DND-41 (cell line): ENCODE measurements at regions not wholly inside any gene's neighbourhood (a gene's known extent, or its start where the extent isn't known, plus 50 kb on each side); places are given as distances from the start of the nearest gene placed in this dataset.

Experiments
- EZH2 ChIP-seq: IDR thresholded peaks from 3 replicates; pipeline ENCODE4 v1.6.1; 2012; ENCODE audit warnings: borderline replicate concordance, low read depth, mild to moderate bottlenecking, moderate library complexity, low read length, inconsistent platforms; ENCODE audit not compliant: severe bottlenecking
- TF ChIP-seq, protein P1 (sequence below): IDR thresholded peaks from 2 replicates; pipeline ENCODE4 v1.5.1; 2012; ENCODE audit warnings: borderline replicate concordance, low read length, moderate library complexity, mild to moderate bottlenecking; ENCODE audit not compliant: poor library complexity, severe bottlenecking; ENCODE audit errors: extremely low read depth

DNA sequence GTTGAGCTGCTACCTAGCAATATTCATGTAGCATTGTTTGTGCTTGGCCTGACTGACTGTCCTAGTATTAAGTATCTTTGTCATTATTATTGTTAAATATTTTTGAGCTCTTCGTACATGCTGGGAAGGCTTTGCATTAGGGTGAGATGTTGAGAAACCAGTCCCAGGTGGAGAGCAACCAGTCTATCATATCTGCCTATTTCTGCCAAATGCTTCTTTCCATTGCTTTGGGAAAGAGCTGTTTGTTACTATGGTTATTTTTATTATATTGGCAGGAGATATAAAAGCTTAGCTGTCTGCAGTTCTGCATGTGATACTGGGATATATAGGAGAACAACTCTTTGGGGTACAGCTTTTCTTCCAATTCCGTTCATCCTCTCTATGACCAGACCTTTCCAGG is 85.1 kb downstream of the CLDN17 start:
- TF ChIP-seq, protein P1, sequence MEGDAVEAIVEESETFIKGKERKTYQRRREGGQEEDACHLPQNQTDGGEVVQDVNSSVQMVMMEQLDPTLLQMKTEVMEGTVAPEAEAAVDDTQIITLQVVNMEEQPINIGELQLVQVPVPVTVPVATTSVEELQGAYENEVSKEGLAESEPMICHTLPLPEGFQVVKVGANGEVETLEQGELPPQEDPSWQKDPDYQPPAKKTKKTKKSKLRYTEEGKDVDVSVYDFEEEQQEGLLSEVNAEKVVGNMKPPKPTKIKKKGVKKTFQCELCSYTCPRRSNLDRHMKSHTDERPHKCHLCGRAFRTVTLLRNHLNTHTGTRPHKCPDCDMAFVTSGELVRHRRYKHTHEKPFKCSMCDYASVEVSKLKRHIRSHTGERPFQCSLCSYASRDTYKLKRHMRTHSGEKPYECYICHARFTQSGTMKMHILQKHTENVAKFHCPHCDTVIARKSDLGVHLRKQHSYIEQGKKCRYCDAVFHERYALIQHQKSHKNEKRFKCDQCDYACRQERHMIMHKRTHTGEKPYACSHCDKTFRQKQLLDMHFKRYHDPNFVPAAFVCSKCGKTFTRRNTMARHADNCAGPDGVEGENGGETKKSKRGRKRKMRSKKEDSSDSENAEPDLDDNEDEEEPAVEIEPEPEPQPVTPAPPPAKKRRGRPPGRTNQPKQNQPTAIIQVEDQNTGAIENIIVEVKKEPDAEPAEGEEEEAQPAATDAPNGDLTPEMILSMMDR = no peak
- TF ChIP-seq EZH2 = no peak
